AG04450 (cell line): ENCODE measurements at regions not wholly inside any gene's neighbourhood (a gene's known extent, or its start where the extent isn't known, plus 50 kb on each side); places are given as distances from the start of the nearest gene placed in this dataset.
"Not testable (repeated sequence)": the region's sequence is repeated elsewhere in the genome, so short reads cannot be mapped to it uniquely, and the experiment has no call there.

ENCODE experiments used
- CTCF ChIA-PET: fragments of 300-600, 350-600 bp; formaldehyde crosslinking; extraction: SDS; loops from one replicate; lab custom pipeline; 2022; ENCODE audit warnings: antibody characterized with exemption, inconsistent platforms; lab: Charles Lee
- POLR2A ChIA-PET: fragments of 350-600 bp; formaldehyde crosslinking; extraction: SDS; loops from one replicate; lab custom pipeline; 2021; ENCODE audit warnings: antibody characterized with exemption, inconsistent platforms; lab: Yijun Ruan, JAX
- DNase-seq: peaks from one replicate; pipeline ENCODE4 v3.0.0-alpha.2; 2011; ENCODE audit warnings: low read depth, low spot score
- H3K27ac ChIP-seq: one replicate; pipeline ENCODE4 v1.5.1; 2012; ENCODE audit warnings: low read depth, low read length, control low read depth
- H3K27me3 ChIP-seq: one replicate; pipeline ENCODE4 v1.6.0; 2012; ENCODE audit warnings: low read length; ENCODE audit not compliant: control insufficient read depth, insufficient read depth
- H3K4me3 ChIP-seq: 2 replicates; pipeline ENCODE4 v1.5.1; 2011; ENCODE audit warnings: mild to moderate bottlenecking, low read depth, low read length, control low read depth
- H3K9me3 ChIP-seq: 2 replicates; pipeline ENCODE4 v1.5.1; 2012; ENCODE audit warnings: low read length; ENCODE audit not compliant: control insufficient read depth, insufficient read depth
- TF ChIP-seq, protein P1 (sequence below): IDR thresholded peaks from 2 replicates; pipeline ENCODE4 v1.5.1; 2011; ENCODE audit warnings: low read depth, low read length, control low read depth, inconsistent platforms

DNA sequence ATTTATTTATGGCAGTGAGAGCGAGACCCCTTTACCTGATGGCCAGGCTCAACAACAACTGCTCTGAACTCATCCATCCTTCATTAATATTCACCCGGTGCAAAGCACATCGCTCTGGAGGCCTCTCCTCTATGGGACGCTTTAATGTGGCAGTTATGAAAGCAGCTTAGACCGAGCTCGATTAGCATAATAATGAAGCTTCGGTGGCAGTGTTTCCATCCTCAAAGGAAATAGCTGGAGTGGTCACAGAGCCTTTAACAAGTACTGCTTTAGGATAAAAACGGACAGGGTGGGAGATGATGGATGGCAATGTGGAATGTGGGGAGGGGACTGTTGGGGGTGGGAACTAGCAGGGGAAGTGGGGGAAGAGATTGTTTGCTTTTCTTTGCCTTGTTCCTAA lies 243.9 kb downstream of the SLC4A3 start:
- TF ChIP-seq, protein P1, sequence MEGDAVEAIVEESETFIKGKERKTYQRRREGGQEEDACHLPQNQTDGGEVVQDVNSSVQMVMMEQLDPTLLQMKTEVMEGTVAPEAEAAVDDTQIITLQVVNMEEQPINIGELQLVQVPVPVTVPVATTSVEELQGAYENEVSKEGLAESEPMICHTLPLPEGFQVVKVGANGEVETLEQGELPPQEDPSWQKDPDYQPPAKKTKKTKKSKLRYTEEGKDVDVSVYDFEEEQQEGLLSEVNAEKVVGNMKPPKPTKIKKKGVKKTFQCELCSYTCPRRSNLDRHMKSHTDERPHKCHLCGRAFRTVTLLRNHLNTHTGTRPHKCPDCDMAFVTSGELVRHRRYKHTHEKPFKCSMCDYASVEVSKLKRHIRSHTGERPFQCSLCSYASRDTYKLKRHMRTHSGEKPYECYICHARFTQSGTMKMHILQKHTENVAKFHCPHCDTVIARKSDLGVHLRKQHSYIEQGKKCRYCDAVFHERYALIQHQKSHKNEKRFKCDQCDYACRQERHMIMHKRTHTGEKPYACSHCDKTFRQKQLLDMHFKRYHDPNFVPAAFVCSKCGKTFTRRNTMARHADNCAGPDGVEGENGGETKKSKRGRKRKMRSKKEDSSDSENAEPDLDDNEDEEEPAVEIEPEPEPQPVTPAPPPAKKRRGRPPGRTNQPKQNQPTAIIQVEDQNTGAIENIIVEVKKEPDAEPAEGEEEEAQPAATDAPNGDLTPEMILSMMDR, result no peak

GRCh38 chr2:219875036-219875435 lies 247.6 kb downstream of the SLC4A3 start:
- DNase-seq, result no peak
- H3K27me3 ChIP-seq, result peaks cover 2% of the 10 kb centered on the region

More for the DNA sequence above, 243.9 kb downstream of the SLC4A3 start:
- Histone ChIP-seq H3K4me3 (no peak overlapping the region), H3K27me3 (peaks cover 2% of the 10 kb centered on the region), H3K9me3 (no peaks in the 10 kb centered on the region), H3K27ac (no peak overlapping the region)
- no peak for DNase-seq
- CTCF ChIA-PET, result no interaction called here
- POLR2A ChIA-PET, result no interaction called here

DNA sequence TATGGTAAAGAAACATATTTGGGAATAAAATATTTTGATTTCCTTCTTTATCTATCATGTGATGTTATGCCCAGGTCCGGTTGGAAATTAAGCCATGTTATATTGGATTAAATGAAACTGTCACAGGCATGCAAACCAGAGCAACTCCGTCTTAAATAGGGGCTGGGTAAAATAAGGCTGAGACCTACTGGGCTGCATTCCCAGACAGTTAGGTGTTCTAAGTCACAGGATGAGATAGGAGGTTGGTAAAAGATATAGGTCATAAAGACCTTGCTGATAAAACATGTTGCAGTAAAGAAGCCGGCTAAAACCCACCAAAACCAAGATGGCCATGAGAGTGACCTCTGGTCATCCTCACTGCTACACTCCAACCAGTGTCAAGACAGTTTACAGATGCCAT lies 248.6 kb downstream of the SLC4A3 start:
- POLR2A ChIA-PET, H3K27me3 ChIP-seq, H3K9me3 ChIP-seq, DNase-seq, H3K27ac ChIP-seq, H3K4me3 ChIP-seq, CTCF ChIA-PET: not testable (repeated sequence)

More at GRCh38 chr2:219875036-219875435, 247.6 kb downstream of the SLC4A3 start:
- H3K27ac ChIP-seq, result no peak overlapping the region
- POLR2A ChIA-PET, result no interaction called here
- H3K4me3 ChIP-seq, result no peak overlapping the region
- TF ChIP-seq, protein P1, result no peak
- CTCF ChIA-PET, result no interaction called here
- no peaks in the 10 kb centered on the region for H3K9me3 ChIP-seq

DNA sequence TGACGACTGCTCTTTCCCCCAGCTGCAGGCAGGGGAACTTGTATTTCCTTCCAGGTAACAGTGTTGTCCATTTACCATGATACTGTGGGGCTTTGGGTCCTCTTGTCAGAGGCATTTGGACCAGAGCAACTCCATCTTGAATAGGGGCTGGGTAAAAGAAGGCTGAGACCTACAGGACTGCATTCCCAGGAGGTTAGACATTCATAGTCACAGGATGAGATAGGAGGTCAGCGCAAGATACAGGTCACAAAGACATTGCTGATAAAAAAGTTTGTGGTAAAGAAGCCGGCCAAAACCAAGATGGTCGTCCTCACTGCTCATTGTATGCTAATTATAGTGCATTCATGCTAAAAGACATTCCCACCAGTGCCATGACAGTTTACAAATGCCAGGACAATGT lies 249.5 kb downstream of the SLC4A3 start:
- Histone ChIP-seq H3K4me3 (no peak overlapping the region), H3K27ac (no peak overlapping the region), H3K27me3 (peaks cover 2% of the 10 kb centered on the region), H3K9me3 (no peaks in the 10 kb centered on the region)
- DNase-seq, result no peak
- POLR2A ChIA-PET, result no interaction called here
- TF ChIP-seq, protein P1, result no peak
- CTCF ChIA-PET, result no interaction called here

DNA sequence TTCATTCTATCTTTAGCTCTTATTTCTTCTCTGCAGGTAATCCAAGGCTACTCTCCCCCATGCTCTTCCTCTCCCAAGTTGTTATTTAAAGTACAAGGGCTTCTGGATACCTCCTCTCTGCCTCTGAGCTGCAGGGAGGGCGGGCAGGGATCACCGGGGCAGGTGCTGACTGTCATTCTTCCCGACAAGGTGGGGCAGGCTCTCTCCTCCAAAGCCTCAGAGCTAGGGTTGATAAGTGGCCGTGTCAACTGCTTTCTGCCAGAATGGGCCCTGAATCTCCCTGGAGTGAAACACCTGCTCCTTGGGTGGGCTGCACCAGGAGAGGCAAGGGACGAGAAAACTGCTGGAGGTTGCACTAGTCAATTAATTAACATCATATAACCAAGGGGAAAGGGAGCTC lies 250.3 kb downstream of the SLC4A3 start:
- no peak overlapping the region for H3K27ac ChIP-seq
- DNase-seq, result no peak
- TF ChIP-seq, protein P1, result no peak
- H3K9me3 ChIP-seq, result no peaks in the 10 kb centered on the region
- CTCF ChIA-PET, result no interaction called here
- no peaks in the 10 kb centered on the region for H3K27me3 ChIP-seq
- POLR2A ChIA-PET, result no interaction called here
- no peak overlapping the region for H3K4me3 ChIP-seq

GRCh38 chr2:219878516-219878915 lies 251.1 kb downstream of the SLC4A3 start:
- no peak overlapping the region for H3K4me3 ChIP-seq
- TF ChIP-seq, protein P1, result no peak
- DNase-seq, result no peak
- POLR2A ChIA-PET, result no interaction called here
- no peak overlapping the region for H3K27ac ChIP-seq
- CTCF ChIA-PET, result no interaction called here
- H3K9me3 ChIP-seq, result no peaks in the 10 kb centered on the region
- no peaks in the 10 kb centered on the region for H3K27me3 ChIP-seq
